ENCODE measurements at regions not wholly inside any gene's neighbourhood (a gene's known extent, or its start where the extent isn't known, plus 50 kb on each side); places are given as distances from the start of the nearest gene placed in this dataset.

- DNase-seq (ENCODE audit: low spot score in 2 of 2) = no peak
- no peak overlapping the region for H3K27ac ChIP-seq
- no peaks in the 10 kb centered on the region for H3K36me3 ChIP-seq
- no peak for TF ChIP-seq POLR2AphosphoS5 (IDR thresholded peaks at IDR 0.05)
- TF ChIP-seq EP300 (IDR thresholded peaks at IDR 0.05) = no peak
- TF ChIP-seq CTCF (IDR thresholded peaks at IDR 0.05) = no peak
- TF ChIP-seq POLR2A (IDR thresholded peaks at IDR 0.05) = no peak
- H3K4me3 ChIP-seq = no peak overlapping the region
- no peaks in the 10 kb centered on the region for H3K27me3 ChIP-seq
- no peaks in the 10 kb centered on the region for H3K4me1 ChIP-seq
- no peaks in the 10 kb centered on the region for H3K9me3 ChIP-seq
- WGBS = 89% methylated on average over 3 of the region's 3 CpGs
Observed at GRCh38 chr4:62398318-62398717, 1198.2 kb downstream of the ADGRL3 start.

GRCh38 chr4:62394766-62395165 lies 1194.6 kb downstream of the ADGRL3 start:
- Histone ChIP-seq H3K4me3 (no peak overlapping the region), H3K36me3 (no peaks in the 10 kb centered on the region), H3K27me3 (no peaks in the 10 kb centered on the region), H3K4me1 (no peaks in the 10 kb centered on the region), H3K27ac (no peak overlapping the region), H3K9me3 (no peaks in the 10 kb centered on the region)
- TF ChIP-seq CTCF (IDR thresholded peaks at IDR 0.05) = no peak
- TF ChIP-seq POLR2AphosphoS5 (IDR thresholded peaks at IDR 0.05) = no peak
- TF ChIP-seq EP300 (IDR thresholded peaks at IDR 0.05) = no peak
- no peak for TF ChIP-seq POLR2A (IDR thresholded peaks at IDR 0.05)
- DNase-seq (ENCODE audit: low spot score in 2 of 2) = no peak
- 40% methylated on average over 1 of the region's 1 CpG for WGBS

- DNase-seq (ENCODE audit: low spot score in 2 of 2) = no peak
- H3K4me1 ChIP-seq = no peaks in the 10 kb centered on the region
- no peaks in the 10 kb centered on the region for H3K9me3 ChIP-seq
- no peak overlapping the region for H3K27ac ChIP-seq
- H3K36me3 ChIP-seq = no peaks in the 10 kb centered on the region
- no peaks in the 10 kb centered on the region for H3K27me3 ChIP-seq
- TF ChIP-seq POLR2AphosphoS5 (IDR thresholded peaks at IDR 0.05) = no peak
- no peak for TF ChIP-seq CTCF (IDR thresholded peaks at IDR 0.05)
- no peak for TF ChIP-seq POLR2A (IDR thresholded peaks at IDR 0.05)
- TF ChIP-seq EP300 (IDR thresholded peaks at IDR 0.05) = no peak
- H3K4me3 ChIP-seq = no peak overlapping the region
- WGBS = 80% methylated on average over 3 of the region's 3 CpGs
Observed at GRCh38 chr4:62387808-62388207, 1187.7 kb downstream of the ADGRL3 start.

- Histone ChIP-seq H3K27me3 (no peaks in the 10 kb centered on the region), H3K4me1 (no peaks in the 10 kb centered on the region), H3K9me3 (no peaks in the 10 kb centered on the region), H3K4me3 (no peak overlapping the region), H3K27ac (no peak overlapping the region), H3K36me3 (no peaks in the 10 kb centered on the region)
- DNase-seq (ENCODE audit: low spot score in 2 of 2) = no peak
- TF ChIP-seq POLR2A (IDR thresholded peaks at IDR 0.05) (no peak), EP300 (IDR thresholded peaks at IDR 0.05) (no peak), CTCF (IDR thresholded peaks at IDR 0.05) (no peak), POLR2AphosphoS5 (IDR thresholded peaks at IDR 0.05) (no peak)
Observed at GRCh38 chr4:62377700-62378099, 1177.6 kb downstream of the ADGRL3 start.

- H3K4me3 ChIP-seq = no peak overlapping the region
- H3K27ac ChIP-seq = no peak overlapping the region
- H3K9me3 ChIP-seq = no peaks in the 10 kb centered on the region
- TF ChIP-seq POLR2A (IDR thresholded peaks at IDR 0.05) = no peak
- H3K4me1 ChIP-seq = no peaks in the 10 kb centered on the region
- H3K36me3 ChIP-seq = no peaks in the 10 kb centered on the region
- DNase-seq (ENCODE audit: low spot score in 2 of 2) = no peak
- H3K27me3 ChIP-seq = no peaks in the 10 kb centered on the region
Observed at GRCh38 chr4:62377245-62377644, 1177.1 kb downstream of the ADGRL3 start.

GRCh38 chr4:62366939-62367338 lies 1166.8 kb downstream of the ADGRL3 start:
- no peaks in the 10 kb centered on the region for H3K27me3 ChIP-seq

More at GRCh38 chr4:62366939-62367338, 1166.8 kb downstream of the ADGRL3 start:
- Histone ChIP-seq H3K36me3 (no peaks in the 10 kb centered on the region), H3K4me3 (no peak overlapping the region), H3K4me1 (no peaks in the 10 kb centered on the region), H3K9me3 (no peaks in the 10 kb centered on the region), H3K27ac (no peak overlapping the region)
- no peak for TF ChIP-seq POLR2A (IDR thresholded peaks at IDR 0.05)
- no peak for TF ChIP-seq POLR2AphosphoS5 (IDR thresholded peaks at IDR 0.05)
- TF ChIP-seq CTCF (IDR thresholded peaks at IDR 0.05) = no peak
- no peak for TF ChIP-seq EP300 (IDR thresholded peaks at IDR 0.05)
- no peak for DNase-seq (ENCODE audit: low spot score in 2 of 2)
